ENCODE measurements at regions not wholly inside any gene's neighbourhood (a gene's known extent, or its start where the extent isn't known, plus 50 kb on each side); places are given as distances from the start of the nearest gene placed in this dataset.

DNA sequence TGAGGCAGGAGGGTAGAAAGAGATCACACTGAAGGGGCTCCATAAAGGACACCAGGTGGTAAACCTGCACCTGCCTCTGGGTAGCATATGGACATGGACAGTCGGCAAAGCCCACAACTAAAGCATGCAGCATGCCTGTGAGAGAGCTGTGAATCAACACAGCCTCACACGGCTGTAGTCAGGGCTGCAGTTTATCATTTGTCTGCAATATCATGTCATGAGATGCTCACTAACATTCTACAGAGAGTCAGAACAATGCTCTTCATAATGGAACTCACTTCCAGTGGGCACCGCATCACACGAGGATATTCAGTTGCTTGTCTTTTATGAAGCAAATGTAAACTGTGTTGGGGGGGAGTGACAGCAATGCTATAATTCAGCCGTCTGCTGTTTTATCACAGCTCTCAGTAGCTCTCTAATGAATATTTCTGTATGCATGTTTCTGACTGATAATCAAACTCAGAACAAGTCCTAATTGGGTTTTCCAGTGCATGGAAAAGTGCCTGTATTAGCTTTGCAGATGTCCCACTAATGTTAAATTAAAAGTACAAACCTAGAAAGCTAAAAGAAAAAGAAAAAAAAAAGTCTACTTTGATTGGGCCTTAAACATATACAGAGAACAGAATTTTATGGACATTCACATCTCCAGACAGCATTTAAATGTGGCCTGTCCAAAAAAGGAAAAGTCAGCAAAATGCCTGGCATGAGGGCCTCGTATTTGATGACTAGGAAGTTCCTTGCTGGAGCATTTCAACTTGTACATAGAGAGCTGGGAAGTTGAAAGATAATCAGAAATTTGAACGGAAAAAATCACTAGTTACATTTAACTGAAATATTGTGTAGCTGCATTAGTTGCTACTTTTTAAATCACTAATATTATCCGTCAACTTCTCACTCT, 406.1 kb upstream of the SOX11 start:
- H3K4me3 ChIP-seq (ENCODE audit: low read depth, low read length): no peak overlapping the region

DNA sequence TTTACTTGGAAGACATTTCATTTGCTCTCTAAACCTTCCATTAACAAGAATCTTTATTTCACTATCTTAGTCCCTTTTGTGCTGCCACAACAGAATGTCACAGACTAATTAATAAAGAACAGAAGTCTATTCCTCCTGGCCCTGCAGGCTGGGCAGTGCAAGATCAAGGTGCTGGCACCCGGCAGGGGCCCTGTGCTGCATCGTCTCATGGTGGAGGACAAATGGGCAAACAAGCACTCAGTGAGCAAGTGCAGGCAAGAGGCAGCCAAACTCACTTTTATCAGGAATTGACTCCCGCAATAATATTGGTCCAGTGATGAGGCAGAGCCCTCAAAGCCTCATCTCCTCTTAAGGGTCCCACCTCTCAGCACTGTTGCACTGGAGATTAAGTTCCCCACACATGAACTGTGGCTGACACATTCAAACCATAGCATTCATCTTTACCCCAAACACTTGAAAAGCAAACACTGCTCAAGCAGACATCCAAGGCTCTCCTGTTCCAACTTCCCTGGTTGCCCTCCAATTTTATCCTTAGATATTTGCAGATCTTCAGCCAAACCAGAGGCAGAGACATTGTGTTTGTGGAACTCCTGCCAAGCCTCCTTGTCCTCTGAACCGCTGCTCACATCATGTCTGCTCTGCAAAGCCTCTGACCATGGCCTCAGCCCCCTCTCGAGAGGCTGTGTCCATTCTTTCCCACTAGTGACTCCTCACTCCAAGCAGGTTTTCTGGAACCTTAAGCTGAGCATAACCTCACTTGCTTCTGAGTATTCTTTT, 404.4 kb upstream of the SOX11 start:
- no peak overlapping the region for H3K4me3 ChIP-seq (ENCODE audit: low read depth, low read length)
- DNase-seq (ENCODE audit: low read depth): no peak
- TF ChIP-seq, protein P1, sequence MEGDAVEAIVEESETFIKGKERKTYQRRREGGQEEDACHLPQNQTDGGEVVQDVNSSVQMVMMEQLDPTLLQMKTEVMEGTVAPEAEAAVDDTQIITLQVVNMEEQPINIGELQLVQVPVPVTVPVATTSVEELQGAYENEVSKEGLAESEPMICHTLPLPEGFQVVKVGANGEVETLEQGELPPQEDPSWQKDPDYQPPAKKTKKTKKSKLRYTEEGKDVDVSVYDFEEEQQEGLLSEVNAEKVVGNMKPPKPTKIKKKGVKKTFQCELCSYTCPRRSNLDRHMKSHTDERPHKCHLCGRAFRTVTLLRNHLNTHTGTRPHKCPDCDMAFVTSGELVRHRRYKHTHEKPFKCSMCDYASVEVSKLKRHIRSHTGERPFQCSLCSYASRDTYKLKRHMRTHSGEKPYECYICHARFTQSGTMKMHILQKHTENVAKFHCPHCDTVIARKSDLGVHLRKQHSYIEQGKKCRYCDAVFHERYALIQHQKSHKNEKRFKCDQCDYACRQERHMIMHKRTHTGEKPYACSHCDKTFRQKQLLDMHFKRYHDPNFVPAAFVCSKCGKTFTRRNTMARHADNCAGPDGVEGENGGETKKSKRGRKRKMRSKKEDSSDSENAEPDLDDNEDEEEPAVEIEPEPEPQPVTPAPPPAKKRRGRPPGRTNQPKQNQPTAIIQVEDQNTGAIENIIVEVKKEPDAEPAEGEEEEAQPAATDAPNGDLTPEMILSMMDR (conservative IDR thresholded peaks at IDR 0.05; ENCODE audit: low read depth, low read length): no peak

More for the DNA sequence above, 406.1 kb upstream of the SOX11 start:
- TF ChIP-seq, protein P1 (conservative IDR thresholded peaks at IDR 0.05; ENCODE audit: low read depth, low read length): no peak
- no peak for DNase-seq (ENCODE audit: low read depth)

DNA sequence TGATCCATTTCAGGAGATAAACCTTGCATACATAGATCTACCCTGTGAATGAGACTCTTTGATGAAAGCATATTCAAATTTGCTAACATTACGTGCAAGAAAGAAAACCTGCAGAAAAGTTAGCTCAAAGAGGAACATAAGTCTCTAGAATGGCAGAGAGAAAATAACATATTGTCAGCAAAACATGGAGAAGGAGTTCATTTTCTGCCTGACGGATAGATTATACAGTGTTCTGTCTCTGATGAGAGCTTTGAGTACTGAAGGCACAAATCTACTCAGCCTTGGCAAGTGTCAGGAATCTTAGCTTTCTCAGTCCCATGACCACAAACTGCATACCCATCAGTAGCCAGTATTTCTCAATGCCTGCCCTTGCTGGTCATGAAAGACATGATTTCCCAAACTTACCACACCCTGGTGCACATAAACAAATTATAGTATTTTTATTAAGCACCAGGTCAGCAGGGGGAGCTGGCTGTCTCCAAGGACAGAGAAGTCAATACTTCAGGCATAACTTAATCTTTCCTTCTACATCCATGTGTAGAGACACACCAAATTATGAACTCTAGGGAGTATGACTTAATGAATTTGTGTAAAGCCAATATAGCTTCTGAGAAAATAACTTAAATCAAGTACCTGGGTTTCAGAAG, 401.2 kb upstream of the SOX11 start:
- no peak overlapping the region for H3K4me3 ChIP-seq (ENCODE audit: low read depth, low read length)
- TF ChIP-seq, protein P1 (conservative IDR thresholded peaks at IDR 0.05; ENCODE audit: low read depth, low read length): peak; percentile 4
- no peak for DNase-seq (ENCODE audit: low read depth)

DNA sequence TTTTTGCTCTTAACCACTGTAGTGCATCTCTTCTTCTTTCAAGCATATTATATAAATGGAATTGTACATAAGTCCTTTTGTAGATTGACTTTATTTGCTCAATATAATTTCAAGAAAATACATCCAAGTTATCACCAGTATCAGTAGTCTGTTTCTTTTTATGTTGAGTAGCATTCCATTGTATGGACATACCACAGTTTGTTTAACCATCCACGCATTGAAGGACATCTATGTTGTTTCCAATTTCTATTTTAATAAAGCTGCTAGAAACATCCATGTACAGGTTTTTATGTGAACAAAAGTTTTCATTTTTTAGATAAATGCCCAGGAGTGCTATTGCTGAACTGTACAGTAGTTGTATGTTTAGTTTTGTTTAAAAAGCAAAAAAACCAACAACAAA, 387.5 kb upstream of the SOX11 start:
- no peak for DNase-seq (ENCODE audit: low read depth)
- TF ChIP-seq, protein P1 (conservative IDR thresholded peaks at IDR 0.05; ENCODE audit: low read depth, low read length): no peak
- no peak overlapping the region for H3K4me3 ChIP-seq (ENCODE audit: low read depth, low read length)

DNA sequence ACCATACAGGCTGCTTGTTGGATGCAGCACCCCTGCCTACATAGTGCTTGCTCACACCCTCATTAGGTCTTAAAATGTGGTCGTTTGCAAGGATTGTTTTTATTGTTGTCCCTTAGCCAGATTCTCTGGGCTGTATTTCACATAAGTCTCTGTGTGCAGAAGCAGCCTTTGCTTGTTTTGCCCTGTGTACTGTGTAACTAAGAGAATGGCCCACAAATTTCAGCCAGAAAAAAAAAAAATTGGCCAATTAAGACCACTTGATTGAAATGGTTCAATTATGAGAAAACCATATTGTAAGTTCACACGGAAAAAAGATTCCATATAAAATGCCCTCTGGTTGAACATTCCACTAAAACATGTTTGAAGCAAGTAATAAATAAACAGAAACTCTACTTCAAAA, 377.1 kb upstream of the SOX11 start:
- DNase-seq (ENCODE audit: low read depth): no peak
- no peak overlapping the region for H3K4me3 ChIP-seq (ENCODE audit: low read depth, low read length)
- TF ChIP-seq, protein P1 (conservative IDR thresholded peaks at IDR 0.05; ENCODE audit: low read depth, low read length): no peak

DNA sequence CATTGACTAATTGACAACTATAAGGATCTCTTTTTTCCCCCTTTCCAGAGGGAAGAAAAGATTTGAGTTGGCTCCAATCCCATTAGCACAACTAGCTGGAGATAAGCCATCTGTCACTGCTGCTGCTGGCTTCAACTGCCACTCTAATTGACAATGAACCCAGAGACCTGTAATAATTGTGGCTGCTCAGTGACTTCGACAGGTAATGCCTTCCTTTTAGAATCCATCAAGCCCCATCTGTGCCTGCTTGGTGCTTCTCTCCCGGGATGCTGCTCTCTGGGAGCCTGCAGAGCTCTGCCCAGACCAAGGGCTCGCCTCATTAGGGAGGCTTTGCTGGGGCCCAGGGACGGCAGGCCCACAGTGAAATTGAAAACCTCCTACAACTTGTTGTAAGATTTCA, 376.7 kb upstream of the SOX11 start:
- TF ChIP-seq, protein P1 (conservative IDR thresholded peaks at IDR 0.05; ENCODE audit: low read depth, low read length): no peak
- H3K4me3 ChIP-seq (ENCODE audit: low read depth, low read length): no peak overlapping the region
- no peak for DNase-seq (ENCODE audit: low read depth)
